HCT116 (cell line): ENCODE measurements at regions not wholly inside any gene's neighbourhood (a gene's known extent, or its start where the extent isn't known, plus 50 kb on each side); places are given as distances from the start of the nearest gene placed in this dataset.

Source experiments
- ATAC-seq: fragments of 200-7000 bp; cut with Tn5 transposase; 2 replicates; pipeline ENCODE4 v1.9.1; 2020; ENCODE audit warnings: mild to moderate bottlenecking, moderate library complexity
- BruUV-seq: library from RNA; stranded (reverse); fragments of 400-500 nt; replicated peaks from 2 replicates; lab custom pipeline; 2021; lab: Mats Ljungman, UMichigan
- CTCF ChIA-PET: fragments of 300-600 bp; sonication (Branson Sonifier 250); formaldehyde crosslinking; loops from one replicate; lab custom pipeline; 2021; ENCODE audit warnings: antibody characterized with exemption; lab: Charles Lee
- POLR2A ChIA-PET: fragments of 300-600, 350-600 bp; sonication (Branson Sonifier 250); formaldehyde crosslinking; loops from one replicate; lab custom pipeline; 2021; ENCODE audit warnings: antibody characterized with exemption; lab: Charles Lee
- RAD21 ChIA-PET, 2 experiments: fragments of 300-600 bp; sonication (Branson Sonifier 250); formaldehyde crosslinking; loops; one replicate each; lab custom pipeline; 2023; ENCODE audit warnings: low total read pairs in 2 of 2; ENCODE audit not compliant: uncharacterized antibody in 2 of 2, unreplicated experiment in 2 of 2, low non-redundant PET in 1 of 2; lab: Charles Lee
- DNase-seq: peaks from one replicate; pipeline ENCODE4 v3.0.0-alpha.2; 2010; ENCODE audit warnings: low read depth, low spot score
- H2AFZ ChIP-seq: fragments of 200-600 bp; shearing (Covaris generic), sonication (generic); 2 replicates; pipeline ENCODE4 v1.6.1; 2017; ENCODE audit warnings: low read depth, mixed run types, mixed read lengths, antibody characterized with exemption, low read length; ENCODE audit not compliant: poor library complexity, severe bottlenecking
- H3K27ac ChIP-seq: 2 replicates; pipeline ENCODE4 v1.5.1; 2012; ENCODE audit warnings: low read depth, low read length
- H3K27me3 ChIP-seq: fragments of 200-600 bp; sonication (generic); 2 replicates; pipeline ENCODE4 v1.6.1; 2016; ENCODE audit warnings: mixed run types, low read length, mixed read lengths; ENCODE audit not compliant: insufficient read depth
- H3K36me3 ChIP-seq, 2 experiments: fragments of 200-500 bp in 1 of 2; fragments of 200-600 bp in 1 of 2; sonication (Bioruptor generic) in 1 of 2; sonication (generic) in 1 of 2; 2 replicates each; pipeline versions ENCODE4 v1.5.1 to v1.6.1; 2014 to 2016; ENCODE audit warnings: low read length in 2 of 2, inconsistent platforms in 1 of 2, mixed read lengths in 1 of 2, mixed run types in 1 of 2; ENCODE audit not compliant: insufficient read depth in 2 of 2, control insufficient read depth in 1 of 2
- H3K4me1 ChIP-seq, 2 experiments: fragments of 200-600 bp in 1 of 2; sonication (generic) in 1 of 2; 2 replicates each; pipeline versions ENCODE4 v1.5.1 to v1.6.1; 2012 to 2017; ENCODE audit warnings: low read length in 2 of 2, inconsistent platforms in 1 of 2, mild to moderate bottlenecking in 1 of 2, mixed read lengths in 1 of 2, mixed run types in 1 of 2, moderate library complexity in 1 of 2; ENCODE audit not compliant: insufficient read depth in 2 of 2, control insufficient read depth in 1 of 2
- H3K4me2 ChIP-seq: fragments of 200-600 bp; sonication (generic); 2 replicates; pipeline ENCODE4 v1.6.1; 2017; ENCODE audit warnings: mixed run types, low read length, mixed read lengths
- H3K4me3 ChIP-seq, 2 experiments: fragments of 200-600 bp in 1 of 2; sonication (generic) in 1 of 2; replicated peaks in 1 of 2; 2 replicates each; pipeline ENCODE4 v1.5.1; 2011 to 2016; ENCODE audit warnings: low read length in 2 of 2, control low read depth in 1 of 2, low read depth in 1 of 2, mild to moderate bottlenecking in 1 of 2, mixed read lengths in 1 of 2, mixed run types in 1 of 2
- H3K79me2 ChIP-seq: fragments of 200-600 bp; sonication (generic); 2 replicates; pipeline ENCODE4 v1.6.1; 2017; ENCODE audit warnings: mild to moderate bottlenecking, mixed run types, low read length, moderate library complexity, mixed read lengths; ENCODE audit not compliant: insufficient read depth
- H3K9ac ChIP-seq: fragments of 200-600 bp; sonication (generic); 2 replicates; pipeline ENCODE4 v1.6.1; 2016; ENCODE audit warnings: low read length, mixed read lengths
- H3K9me2 ChIP-seq: fragments of 200-600 bp; sonication (generic), shearing (Covaris generic); 2 replicates; pipeline ENCODE4 v1.6.1; 2017; ENCODE audit warnings: mixed run types, mild to moderate bottlenecking, moderate library complexity; ENCODE audit not compliant: insufficient read depth
- H3K9me3 ChIP-seq, 2 experiments: fragments of 200-500 bp in 1 of 2; fragments of 200-600 bp in 1 of 2; sonication (Bioruptor generic) in 1 of 2; sonication (generic) in 1 of 2; 2 replicates each; pipeline ENCODE4 v1.6.1; 2014 to 2017; ENCODE audit warnings: low read length in 2 of 2, mixed read lengths in 2 of 2, inconsistent platforms in 1 of 2, low read depth in 1 of 2, mild to moderate bottlenecking in 1 of 2, mixed run types in 1 of 2, moderate library complexity in 1 of 2; ENCODE audit not compliant: control insufficient read depth in 1 of 2, insufficient read depth in 1 of 2
- H4K20me1 ChIP-seq: fragments of 200-600 bp; sonication (generic), shearing (Covaris generic); 2 replicates; pipeline ENCODE4 v1.6.1; 2017; ENCODE audit warnings: mixed run types, mild to moderate bottlenecking, moderate library complexity; ENCODE audit not compliant: insufficient read depth
- POLR2A ChIP-seq: IDR thresholded peaks from 2 replicates; pipeline ENCODE4 v1.7.0; 2011; ENCODE audit warnings: borderline replicate concordance; ENCODE audit not compliant: insufficient read depth, insufficient read length; ENCODE audit errors: extremely low read depth
- POLR2AphosphoS5 ChIP-seq: IDR thresholded peaks from 2 replicates; pipeline ENCODE4 v1.6.1; 2011; ENCODE audit warnings: mild to moderate bottlenecking, low read depth, low read length, moderate library complexity
- RAD21 ChIP-seq: IDR thresholded peaks from 2 replicates; pipeline ENCODE4 v1.6.1; 2012; ENCODE audit warnings: low read depth, mild to moderate bottlenecking
- ZBTB33 ChIP-seq: IDR thresholded peaks from 2 replicates; pipeline ENCODE4 v1.6.1; 2011; ENCODE audit warnings: mild to moderate bottlenecking, low read length, moderate library complexity; ENCODE audit not compliant: insufficient replicate concordance; ENCODE audit errors: extremely low read depth
- intact Hi-C: fragments of 100-400 bp; cut with micrococcal nuclease; formaldehyde crosslinking; loops from 2 replicates; pipeline ENCODE4 v1.10.0; 2022
- TF ChIP-seq, protein P1 (sequence below), 3 experiments: fragments of 200-600 bp in 1 of 3; sonication (generic) in 1 of 3; IDR thresholded peaks in 2 of 3; conservative IDR thresholded peaks in 1 of 3; 2 replicates each; pipeline ENCODE4 v1.5.1; 2012 to 2017; ENCODE audit warnings: low read depth in 2 of 3, low read length in 2 of 3, antibody characterized with exemption in 1 of 3, borderline replicate concordance in 1 of 3, control low read depth in 1 of 3, mild to moderate bottlenecking in 1 of 3, mixed read lengths in 1 of 3, mixed run types in 1 of 3, moderate library complexity in 1 of 3; ENCODE audit not compliant: insufficient read depth in 1 of 3

GRCh38 chr11:45485070-45485707 lies 180.2 kb downstream of the CHST1 start:
- no TSS peak for BruUV-seq

More at GRCh38 chr11:45485070-45485707, 180.2 kb downstream of the CHST1 start:
- ATAC-seq = peak; percentile 77
- no peaks in the 10 kb centered on the region for H3K36me3 ChIP-seq
- no peak overlapping the region for H2AFZ ChIP-seq
- peaks cover 43% of the 10 kb centered on the region for H3K27me3 ChIP-seq
- H3K79me2 ChIP-seq = no peaks in the 10 kb centered on the region
- CTCF ChIA-PET = no interaction called here
- H3K27ac ChIP-seq = no peak overlapping the region
- TF ChIP-seq POLR2A = no peak
- no peak for TF ChIP-seq POLR2AphosphoS5
- no peak for TF ChIP-seq ZBTB33
- TF ChIP-seq, protein P1, sequence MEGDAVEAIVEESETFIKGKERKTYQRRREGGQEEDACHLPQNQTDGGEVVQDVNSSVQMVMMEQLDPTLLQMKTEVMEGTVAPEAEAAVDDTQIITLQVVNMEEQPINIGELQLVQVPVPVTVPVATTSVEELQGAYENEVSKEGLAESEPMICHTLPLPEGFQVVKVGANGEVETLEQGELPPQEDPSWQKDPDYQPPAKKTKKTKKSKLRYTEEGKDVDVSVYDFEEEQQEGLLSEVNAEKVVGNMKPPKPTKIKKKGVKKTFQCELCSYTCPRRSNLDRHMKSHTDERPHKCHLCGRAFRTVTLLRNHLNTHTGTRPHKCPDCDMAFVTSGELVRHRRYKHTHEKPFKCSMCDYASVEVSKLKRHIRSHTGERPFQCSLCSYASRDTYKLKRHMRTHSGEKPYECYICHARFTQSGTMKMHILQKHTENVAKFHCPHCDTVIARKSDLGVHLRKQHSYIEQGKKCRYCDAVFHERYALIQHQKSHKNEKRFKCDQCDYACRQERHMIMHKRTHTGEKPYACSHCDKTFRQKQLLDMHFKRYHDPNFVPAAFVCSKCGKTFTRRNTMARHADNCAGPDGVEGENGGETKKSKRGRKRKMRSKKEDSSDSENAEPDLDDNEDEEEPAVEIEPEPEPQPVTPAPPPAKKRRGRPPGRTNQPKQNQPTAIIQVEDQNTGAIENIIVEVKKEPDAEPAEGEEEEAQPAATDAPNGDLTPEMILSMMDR (IDR thresholded peaks at IDR 0.05 in 2 of 3, conservative IDR thresholded peaks at IDR 0.05 in 1 of 3; ENCODE audit: borderline replicate concordance in 1 of 3, insufficient read depth in 1 of 3, low read depth in 2 of 3, low read length in 2 of 3) = peak in 2 of 3 experiments; percentile 33 to 46; a peak in 3 of 6 replicates
- TF ChIP-seq RAD21 = no peak
- no peak overlapping the region for H3K4me2 ChIP-seq
- POLR2A ChIA-PET = no interaction called here
- H3K9me2 ChIP-seq = no peaks in the 10 kb centered on the region
- H3K9me3 ChIP-seq = no peaks in the 10 kb centered on the region
- no peak overlapping the region for H3K9ac ChIP-seq
- peaks cover 0 to 5% of the 10 kb centered on the region in 2 experiments; a peak in 1 of 4 replicates for H3K4me1 ChIP-seq
- RAD21 ChIA-PET = no interaction called here
- peak; percentile 4 for DNase-seq
- no peaks in the 10 kb centered on the region for H4K20me1 ChIP-seq
- H3K4me3 ChIP-seq = no peak overlapping the region
- intact Hi-C loops = no loop called here
